ENCODE measurements at regions not wholly inside any gene's neighbourhood (a gene's known extent, or its start where the extent isn't known, plus 50 kb on each side); places are given as distances from the start of the nearest gene placed in this dataset.

GRCh38 chr5:4665911-4666310, 474.2 kb upstream of the ADAMTS16 start:
- no peak for DNase-seq

GRCh38 chr5:4674166-4674565, 466.0 kb upstream of the ADAMTS16 start:
- no peak for DNase-seq

- DNase-seq = no peak
Measured at GRCh38 chr5:4676934-4677333, 463.2 kb upstream of the ADAMTS16 start.

GRCh38 chr5:4684946-4685345, 455.2 kb upstream of the ADAMTS16 start:
- no peak for DNase-seq

GRCh38 chr5:4698596-4698995, 441.5 kb upstream of the ADAMTS16 start:
- DNase-seq = no peak

GRCh38 chr5:4699592-4699991, 440.5 kb upstream of the ADAMTS16 start:
- DNase-seq = no peak

GRCh38 chr5:4700069-4700468, 440.1 kb upstream of the ADAMTS16 start:
- DNase-seq = no peak

GRCh38 chr5:4700871-4701270, 439.3 kb upstream of the ADAMTS16 start:
- no peak for DNase-seq

GRCh38 chr5:4703931-4704458, 436.1 kb upstream of the ADAMTS16 start:
- no peak for DNase-seq

- DNase-seq = no peak
Measured at GRCh38 chr5:4704951-4705350, 435.2 kb upstream of the ADAMTS16 start.

GRCh38 chr5:4716781-4717180, 423.3 kb upstream of the ADAMTS16 start:
- no peak for DNase-seq

GRCh38 chr5:4717446-4717845, 422.7 kb upstream of the ADAMTS16 start:
- DNase-seq = no peak

GRCh38 chr5:4720831-4721230, 419.3 kb upstream of the ADAMTS16 start:
- no peak for DNase-seq

GRCh38 chr5:4722886-4723285, 417.2 kb upstream of the ADAMTS16 start:
- no peak for DNase-seq

GRCh38 chr5:4725594-4725993, 414.5 kb upstream of the ADAMTS16 start:
- no peak for DNase-seq

- no peak for DNase-seq
Measured at GRCh38 chr5:4730279-4730678, 409.9 kb upstream of the ADAMTS16 start.

- no peak for DNase-seq
Measured at GRCh38 chr5:4734348-4734747, 405.8 kb upstream of the ADAMTS16 start.

- DNase-seq = no peak
Measured at GRCh38 chr5:4735261-4735660, 404.9 kb upstream of the ADAMTS16 start.

GRCh38 chr5:4737868-4738267, 402.3 kb upstream of the ADAMTS16 start:
- DNase-seq = no peak

- DNase-seq = no peak
Measured at GRCh38 chr5:4738298-4738697, 401.8 kb upstream of the ADAMTS16 start.

GRCh38 chr5:4740156-4740555, 400.0 kb upstream of the ADAMTS16 start:
- no peak for DNase-seq

- DNase-seq = no peak
Measured at GRCh38 chr5:4758550-4758949, 381.6 kb upstream of the ADAMTS16 start.

- no peak for DNase-seq
Measured at GRCh38 chr5:4758996-4759395, 381.1 kb upstream of the ADAMTS16 start.

GRCh38 chr5:4762316-4762715, 377.8 kb upstream of the ADAMTS16 start:
- DNase-seq = no peak

GRCh38 chr5:4765411-4765810, 374.7 kb upstream of the ADAMTS16 start:
- no peak for DNase-seq

- DNase-seq = no peak
Measured at GRCh38 chr5:4766101-4766500, 374.0 kb upstream of the ADAMTS16 start.

Data from NCI-H226 (cell line).